GM23338 (cell line): ENCODE measurements at regions not wholly inside any gene's neighbourhood (a gene's known extent, or its start where the extent isn't known, plus 50 kb on each side); places are given as distances from the start of the nearest gene placed in this dataset.

Source experiments
- ATAC-seq: fragments of 200-7000 bp; cut with Tn5 transposase; 3 replicates; pipeline ENCODE4 v1.9.1; 2020
- DNase-seq: peaks from one replicate; pipeline ENCODE4 v3.0.0-alpha.2; 2015; ENCODE audit warnings: low spot score
- H2AFZ ChIP-seq: fragments of 200-600 bp; sonication (generic); 2 replicates; pipeline ENCODE4 v1.8.0; 2016; ENCODE audit warnings: antibody characterized with exemption, mild to moderate bottlenecking, moderate library complexity
- H3F3A ChIP-seq: fragments of 200-600 bp; sonication (generic); replicated peaks from 2 replicates; pipeline ENCODE4 v1.8.0; 2017; ENCODE audit warnings: antibody characterized with exemption, mixed run types, low read depth
- H3K27ac ChIP-seq: fragments of 200-600 bp; sonication (generic); 2 replicates; pipeline ENCODE4 v1.6.1; 2016; ENCODE audit warnings: low read depth
- H3K27me3 ChIP-seq: fragments of 200-600 bp; sonication (generic); 2 replicates; pipeline ENCODE4 v1.8.0; 2016; ENCODE audit warnings: mild to moderate bottlenecking, mixed run types, moderate library complexity; ENCODE audit not compliant: insufficient read depth
- H3K36me3 ChIP-seq: fragments of 200-600 bp; sonication (generic); 2 replicates; pipeline ENCODE4 v1.8.0; 2016; ENCODE audit warnings: mild to moderate bottlenecking; ENCODE audit not compliant: insufficient read depth
- H3K4me1 ChIP-seq: fragments of 200-600 bp; sonication (generic); 2 replicates; pipeline ENCODE4 v1.8.0; 2016; ENCODE audit warnings: mild to moderate bottlenecking, moderate library complexity; ENCODE audit not compliant: insufficient read depth
- H3K4me2 ChIP-seq: fragments of 200-600 bp; sonication (generic); 2 replicates; pipeline ENCODE4 v1.7.1; 2017; ENCODE audit warnings: mixed run types
- H3K4me3 ChIP-seq: fragments of 200-600 bp; sonication (generic); 2 replicates; pipeline ENCODE4 v1.6.1; 2016; ENCODE audit warnings: mixed run types
- H3K79me2 ChIP-seq: fragments of 200-600 bp; sonication (generic); replicated peaks from 2 replicates; pipeline ENCODE4 v1.8.0; 2017; ENCODE audit warnings: mild to moderate bottlenecking; ENCODE audit not compliant: insufficient read depth
- H3K9me2 ChIP-seq: fragments of 200-600 bp; sonication (generic); 2 replicates; pipeline ENCODE4 v1.8.0; 2017; ENCODE audit not compliant: insufficient read depth
- H4K20me1 ChIP-seq: fragments of 200-600 bp; sonication (generic); replicated peaks from 2 replicates; pipeline ENCODE4 v1.8.0; 2017; ENCODE audit warnings: mild to moderate bottlenecking; ENCODE audit not compliant: insufficient read depth
- H3K27ac Mint-ChIP-seq: 2 replicates; pipeline ENCODE4 v1.8.0; 2020; ENCODE audit warnings: inconsistent platforms, mild to moderate bottlenecking, moderate library complexity, mixed read lengths
- H3K27me3 Mint-ChIP-seq: 3 replicates; pipeline ENCODE4 v1.8.0; 2022; ENCODE audit warnings: low read depth, mild to moderate bottlenecking, moderate library complexity, mixed read lengths, inconsistent platforms; ENCODE audit not compliant: insufficient read depth, poor library complexity
- H3K36me3 Mint-ChIP-seq: 3 replicates; pipeline ENCODE4 v1.8.0; 2021; ENCODE audit warnings: low read depth, mild to moderate bottlenecking, inconsistent platforms, moderate library complexity, mixed read lengths
- H3K4me1 Mint-ChIP-seq: 3 replicates; pipeline ENCODE4 v1.8.0; 2020; ENCODE audit warnings: mild to moderate bottlenecking, inconsistent platforms, mixed read lengths
- H3K4me3 Mint-ChIP-seq: 3 replicates; pipeline ENCODE4 v1.8.0; 2021; ENCODE audit warnings: moderate library complexity, mild to moderate bottlenecking, inconsistent platforms, mixed read lengths
- H3K9me3 Mint-ChIP-seq: 3 replicates; pipeline ENCODE4 v1.8.0; 2020; ENCODE audit warnings: moderate library complexity, mild to moderate bottlenecking, inconsistent platforms, mixed read lengths
- CREB1 ChIP-seq: fragments of 250-450 bp; sonication (Bioruptor Pico); IDR thresholded peaks from 2 replicates; pipeline ENCODE4 v1.5.0; 2020; ENCODE audit warnings: low read depth, mild to moderate bottlenecking, moderate library complexity
- EZH2 ChIP-seq: fragments of 200-600 bp; sonication (generic); IDR thresholded peaks from one replicate; pipeline ENCODE4 v1.8.0; 2017; ENCODE audit warnings: antibody characterized with exemption, mild to moderate bottlenecking, low read depth; ENCODE audit not compliant: unreplicated experiment
- EZH2phosphoT487 ChIP-seq: fragments of 200-600 bp; sonication (generic); IDR thresholded peaks from one replicate; pipeline ENCODE4 v1.8.1; 2018; ENCODE audit warnings: antibody characterized with exemption; ENCODE audit not compliant: unreplicated experiment
- JUNB ChIP-seq: IDR thresholded peaks from one replicate; pipeline ENCODE4 v1.6.1; 2016; ENCODE audit warnings: antibody characterized with exemption; ENCODE audit not compliant: unreplicated experiment
- NANOG ChIP-seq: IDR thresholded peaks from 2 replicates; pipeline ENCODE4 v1.6.1; 2016; ENCODE audit warnings: antibody characterized with exemption, borderline replicate concordance
- POLR2AphosphoS5 ChIP-seq: IDR thresholded peaks from 2 replicates; pipeline ENCODE4 v1.6.1; 2016; ENCODE audit warnings: antibody characterized with exemption, low read depth
- REST ChIP-seq: IDR thresholded peaks from one replicate; pipeline ENCODE4 v1.6.1; 2018; ENCODE audit warnings: antibody characterized with exemption; ENCODE audit not compliant: unreplicated experiment
- STAT1 ChIP-seq: IDR thresholded peaks from one replicate; pipeline ENCODE4 v1.6.1; 2016; ENCODE audit warnings: antibody characterized with exemption; ENCODE audit not compliant: unreplicated experiment
- ZNF114 ChIP-seq: fragments of 250-450 bp; sonication (Bioruptor Pico); IDR thresholded peaks from 2 replicates; pipeline ENCODE4 v1.5.0; 2020; ENCODE audit warnings: mild to moderate bottlenecking, moderate library complexity
- ZNF331 ChIP-seq: fragments of 250-450 bp; sonication (Bioruptor Pico); IDR thresholded peaks from 2 replicates; pipeline ENCODE4 v1.5.0; 2020; ENCODE audit warnings: low read depth, mild to moderate bottlenecking, moderate library complexity
- TF ChIP-seq, protein P1 (sequence below): fragments of 250-450 bp; sonication (Bioruptor Pico); IDR thresholded peaks from 2 replicates; pipeline ENCODE4 v1.5.0; 2020; ENCODE audit warnings: mild to moderate bottlenecking, moderate library complexity
- TF ChIP-seq, protein P2 (sequence below), 2 experiments: fragments of 200-600 bp in 1 of 2; sonication (generic) in 1 of 2; conservative IDR thresholded peaks; 2 replicates each; pipeline versions ENCODE4 v1.5.1 to v1.6.1; 2016 to 2017; ENCODE audit warnings: antibody characterized with exemption in 2 of 2, low read depth in 2 of 2, mild to moderate bottlenecking in 2 of 2, moderate library complexity in 1 of 2
- TF ChIP-seq, protein P3 (sequence below): IDR thresholded peaks from 2 replicates; pipeline ENCODE4 v1.6.1; 2016; ENCODE audit warnings: antibody characterized with exemption

- Mint-ChIP-seq H3K4me1 (no peaks in the 10 kb centered on the region), H3K27ac (no peak overlapping the region), H3K36me3 (no peaks in the 10 kb centered on the region), H3K9me3 (no peaks in the 10 kb centered on the region; the same call in 2 of the 3 replicates), H3K27me3 (no peaks in the 10 kb centered on the region), H3K4me3 (no peak overlapping the region)
- no peak for TF ChIP-seq STAT1
- TF ChIP-seq EZH2 = no peak
- TF ChIP-seq, protein P1, sequence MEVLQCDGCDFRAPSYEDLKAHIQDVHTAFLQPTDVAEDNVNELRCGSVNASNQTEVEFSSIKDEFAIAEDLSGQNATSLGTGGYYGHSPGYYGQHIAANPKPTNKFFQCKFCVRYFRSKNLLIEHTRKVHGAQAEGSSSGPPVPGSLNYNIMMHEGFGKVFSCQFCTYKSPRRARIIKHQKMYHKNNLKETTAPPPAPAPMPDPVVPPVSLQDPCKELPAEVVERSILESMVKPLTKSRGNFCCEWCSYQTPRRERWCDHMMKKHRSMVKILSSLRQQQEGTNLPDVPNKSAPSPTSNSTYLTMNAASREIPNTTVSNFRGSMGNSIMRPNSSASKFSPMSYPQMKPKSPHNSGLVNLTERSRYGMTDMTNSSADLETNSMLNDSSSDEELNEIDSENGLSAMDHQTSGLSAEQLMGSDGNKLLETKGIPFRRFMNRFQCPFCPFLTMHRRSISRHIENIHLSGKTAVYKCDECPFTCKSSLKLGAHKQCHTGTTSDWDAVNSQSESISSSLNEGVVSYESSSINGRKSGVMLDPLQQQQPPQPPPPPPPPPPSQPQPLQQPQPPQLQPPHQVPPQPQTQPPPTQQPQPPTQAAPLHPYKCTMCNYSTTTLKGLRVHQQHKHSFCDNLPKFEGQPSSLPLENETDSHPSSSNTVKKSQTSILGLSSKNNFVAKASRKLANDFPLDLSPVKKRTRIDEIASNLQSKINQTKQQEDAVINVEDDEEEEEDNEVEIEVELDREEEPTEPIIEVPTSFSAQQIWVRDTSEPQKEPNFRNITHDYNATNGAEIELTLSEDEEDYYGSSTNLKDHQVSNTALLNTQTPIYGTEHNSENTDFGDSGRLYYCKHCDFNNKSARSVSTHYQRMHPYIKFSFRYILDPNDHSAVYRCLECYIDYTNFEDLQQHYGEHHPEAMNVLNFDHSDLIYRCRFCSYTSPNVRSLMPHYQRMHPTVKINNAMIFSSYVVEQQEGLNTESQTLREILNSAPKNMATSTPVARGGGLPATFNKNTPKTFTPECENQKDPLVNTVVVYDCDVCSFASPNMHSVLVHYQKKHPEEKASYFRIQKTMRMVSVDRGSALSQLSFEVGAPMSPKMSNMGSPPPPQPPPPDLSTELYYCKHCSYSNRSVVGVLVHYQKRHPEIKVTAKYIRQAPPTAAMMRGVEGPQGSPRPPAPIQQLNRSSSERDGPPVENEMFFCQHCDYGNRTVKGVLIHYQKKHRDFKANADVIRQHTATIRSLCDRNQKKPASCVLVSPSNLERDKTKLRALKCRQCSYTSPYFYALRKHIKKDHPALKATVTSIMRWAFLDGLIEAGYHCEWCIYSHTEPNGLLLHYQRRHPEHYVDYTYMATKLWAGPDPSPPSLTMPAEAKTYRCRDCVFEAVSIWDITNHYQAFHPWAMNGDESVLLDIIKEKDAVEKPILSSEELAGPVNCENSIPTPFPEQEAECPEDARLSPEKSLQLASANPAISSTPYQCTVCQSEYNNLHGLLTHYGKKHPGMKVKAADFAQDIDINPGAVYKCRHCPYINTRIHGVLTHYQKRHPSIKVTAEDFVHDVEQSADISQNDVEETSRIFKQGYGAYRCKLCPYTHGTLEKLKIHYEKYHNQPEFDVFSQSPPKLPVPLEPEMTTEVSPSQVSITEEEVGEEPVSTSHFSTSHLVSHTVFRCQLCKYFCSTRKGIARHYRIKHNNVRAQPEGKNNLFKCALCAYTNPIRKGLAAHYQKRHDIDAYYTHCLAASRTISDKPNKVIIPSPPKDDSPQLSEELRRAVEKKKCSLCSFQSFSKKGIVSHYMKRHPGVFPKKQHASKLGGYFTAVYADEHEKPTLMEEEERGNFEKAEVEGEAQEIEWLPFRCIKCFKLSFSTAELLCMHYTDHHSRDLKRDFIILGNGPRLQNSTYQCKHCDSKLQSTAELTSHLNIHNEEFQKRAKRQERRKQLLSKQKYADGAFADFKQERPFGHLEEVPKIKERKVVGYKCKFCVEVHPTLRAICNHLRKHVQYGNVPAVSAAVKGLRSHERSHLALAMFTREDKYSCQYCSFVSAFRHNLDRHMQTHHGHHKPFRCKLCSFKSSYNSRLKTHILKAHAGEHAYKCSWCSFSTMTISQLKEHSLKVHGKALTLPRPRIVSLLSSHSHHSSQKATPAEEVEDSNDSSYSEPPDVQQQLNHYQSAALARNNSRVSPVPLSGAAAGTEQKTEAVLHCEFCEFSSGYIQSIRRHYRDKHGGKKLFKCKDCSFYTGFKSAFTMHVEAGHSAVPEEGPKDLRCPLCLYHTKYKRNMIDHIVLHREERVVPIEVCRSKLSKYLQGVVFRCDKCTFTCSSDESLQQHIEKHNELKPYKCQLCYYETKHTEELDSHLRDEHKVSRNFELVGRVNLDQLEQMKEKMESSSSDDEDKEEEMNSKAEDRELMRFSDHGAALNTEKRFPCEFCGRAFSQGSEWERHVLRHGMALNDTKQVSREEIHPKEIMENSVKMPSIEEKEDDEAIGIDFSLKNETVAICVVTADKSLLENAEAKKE = no peak
- no peak for TF ChIP-seq EZH2phosphoT487
- TF ChIP-seq JUNB = no peak
- TF ChIP-seq POLR2AphosphoS5 = no peak
- TF ChIP-seq REST = no peak
- TF ChIP-seq NANOG = no peak
- TF ChIP-seq, protein P2, sequence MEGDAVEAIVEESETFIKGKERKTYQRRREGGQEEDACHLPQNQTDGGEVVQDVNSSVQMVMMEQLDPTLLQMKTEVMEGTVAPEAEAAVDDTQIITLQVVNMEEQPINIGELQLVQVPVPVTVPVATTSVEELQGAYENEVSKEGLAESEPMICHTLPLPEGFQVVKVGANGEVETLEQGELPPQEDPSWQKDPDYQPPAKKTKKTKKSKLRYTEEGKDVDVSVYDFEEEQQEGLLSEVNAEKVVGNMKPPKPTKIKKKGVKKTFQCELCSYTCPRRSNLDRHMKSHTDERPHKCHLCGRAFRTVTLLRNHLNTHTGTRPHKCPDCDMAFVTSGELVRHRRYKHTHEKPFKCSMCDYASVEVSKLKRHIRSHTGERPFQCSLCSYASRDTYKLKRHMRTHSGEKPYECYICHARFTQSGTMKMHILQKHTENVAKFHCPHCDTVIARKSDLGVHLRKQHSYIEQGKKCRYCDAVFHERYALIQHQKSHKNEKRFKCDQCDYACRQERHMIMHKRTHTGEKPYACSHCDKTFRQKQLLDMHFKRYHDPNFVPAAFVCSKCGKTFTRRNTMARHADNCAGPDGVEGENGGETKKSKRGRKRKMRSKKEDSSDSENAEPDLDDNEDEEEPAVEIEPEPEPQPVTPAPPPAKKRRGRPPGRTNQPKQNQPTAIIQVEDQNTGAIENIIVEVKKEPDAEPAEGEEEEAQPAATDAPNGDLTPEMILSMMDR (conservative IDR thresholded peaks at IDR 0.05; ENCODE audit: low read depth in 2 of 2) = no peak
- TF ChIP-seq, protein P3, sequence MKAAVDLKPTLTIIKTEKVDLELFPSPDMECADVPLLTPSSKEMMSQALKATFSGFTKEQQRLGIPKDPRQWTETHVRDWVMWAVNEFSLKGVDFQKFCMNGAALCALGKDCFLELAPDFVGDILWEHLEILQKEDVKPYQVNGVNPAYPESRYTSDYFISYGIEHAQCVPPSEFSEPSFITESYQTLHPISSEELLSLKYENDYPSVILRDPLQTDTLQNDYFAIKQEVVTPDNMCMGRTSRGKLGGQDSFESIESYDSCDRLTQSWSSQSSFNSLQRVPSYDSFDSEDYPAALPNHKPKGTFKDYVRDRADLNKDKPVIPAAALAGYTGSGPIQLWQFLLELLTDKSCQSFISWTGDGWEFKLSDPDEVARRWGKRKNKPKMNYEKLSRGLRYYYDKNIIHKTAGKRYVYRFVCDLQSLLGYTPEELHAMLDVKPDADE = no peak
- no peak for TF ChIP-seq ZNF114 (CRISPR knock-in tag)
- TF ChIP-seq CREB1 (CRISPR knock-in tag) = no peak
- no peak for TF ChIP-seq ZNF331
- H3K4me2 ChIP-seq = no peak overlapping the region
- no peaks in the 10 kb centered on the region for H3K36me3 ChIP-seq
- H2AFZ ChIP-seq = no peak overlapping the region
- no peaks in the 10 kb centered on the region for H3K9me2 ChIP-seq
- no peak overlapping the region for H3K27ac ChIP-seq
- H4K20me1 ChIP-seq = no peaks in the 10 kb centered on the region
- DNase-seq (no peak), ATAC-seq (no peak)
- H3K4me3 ChIP-seq = no peak overlapping the region
- no peaks in the 10 kb centered on the region for H3K27me3 ChIP-seq
- H3K79me2 ChIP-seq = no peaks in the 10 kb centered on the region
- H3K4me1 ChIP-seq = no peaks in the 10 kb centered on the region
- no peaks in the 10 kb centered on the region for H3F3A ChIP-seq
These were observed 255.7 kb upstream of the FAR2 start for GRCh38 chr12:28893365-28893764.
